ENCODE measurements at regions not wholly inside any gene's neighbourhood (a gene's known extent, or its start where the extent isn't known, plus 50 kb on each side); places are given as distances from the start of the nearest gene placed in this dataset.

- H2AFZ ChIP-seq, result no peak overlapping the region
- DNase-seq (ENCODE audit: low spot score), result no peak
- no peak overlapping the region for H3K27ac ChIP-seq
- WGBS (ENCODE audit: low lambda C conversion rate, missing lambda C conversion rate), result 76% methylated on average over 5 of the region's 5 CpGs
- H3K4me1 ChIP-seq (ENCODE audit: insufficient read depth), result peaks cover 3% of the 10 kb centered on the region
- no peak overlapping the region for H3K4me2 ChIP-seq
- no peaks in the 10 kb centered on the region for H3K27me3 ChIP-seq
- no peak overlapping the region for H3K4me3 ChIP-seq
- H3K36me3 ChIP-seq (replicated peaks; ENCODE audit: insufficient read depth, low read depth), result no peaks in the 10 kb centered on the region
- no peaks in the 10 kb centered on the region for H3K79me2 ChIP-seq
- H3K9me3 ChIP-seq (ENCODE audit: low read depth), result no peaks in the 10 kb centered on the region
- no peaks in the 10 kb centered on the region for H3K9me2 ChIP-seq (replicated peaks; ENCODE audit: insufficient read depth)
- no peaks in the 10 kb centered on the region for H4K20me1 ChIP-seq (ENCODE audit: insufficient read depth, poor library complexity, severe bottlenecking)
- TF ChIP-seq, protein P1, sequence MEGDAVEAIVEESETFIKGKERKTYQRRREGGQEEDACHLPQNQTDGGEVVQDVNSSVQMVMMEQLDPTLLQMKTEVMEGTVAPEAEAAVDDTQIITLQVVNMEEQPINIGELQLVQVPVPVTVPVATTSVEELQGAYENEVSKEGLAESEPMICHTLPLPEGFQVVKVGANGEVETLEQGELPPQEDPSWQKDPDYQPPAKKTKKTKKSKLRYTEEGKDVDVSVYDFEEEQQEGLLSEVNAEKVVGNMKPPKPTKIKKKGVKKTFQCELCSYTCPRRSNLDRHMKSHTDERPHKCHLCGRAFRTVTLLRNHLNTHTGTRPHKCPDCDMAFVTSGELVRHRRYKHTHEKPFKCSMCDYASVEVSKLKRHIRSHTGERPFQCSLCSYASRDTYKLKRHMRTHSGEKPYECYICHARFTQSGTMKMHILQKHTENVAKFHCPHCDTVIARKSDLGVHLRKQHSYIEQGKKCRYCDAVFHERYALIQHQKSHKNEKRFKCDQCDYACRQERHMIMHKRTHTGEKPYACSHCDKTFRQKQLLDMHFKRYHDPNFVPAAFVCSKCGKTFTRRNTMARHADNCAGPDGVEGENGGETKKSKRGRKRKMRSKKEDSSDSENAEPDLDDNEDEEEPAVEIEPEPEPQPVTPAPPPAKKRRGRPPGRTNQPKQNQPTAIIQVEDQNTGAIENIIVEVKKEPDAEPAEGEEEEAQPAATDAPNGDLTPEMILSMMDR (IDR thresholded peaks at IDR 0.05; ENCODE audit: poor library complexity), result no peak
- TF ChIP-seq EZH2 (IDR thresholded peaks at IDR 0.05; ENCODE audit: borderline replicate concordance), result no peak
- no peak for TF ChIP-seq EZH2phosphoT487 (IDR thresholded peaks at IDR 0.05; ENCODE audit: low read depth, severe bottlenecking, unreplicated experiment)
Measured at GRCh38 chr18:67080601-67081000, 435.9 kb downstream of the DSEL start.

- no peak overlapping the region for H2AFZ ChIP-seq
- H3K36me3 ChIP-seq (replicated peaks; ENCODE audit: insufficient read depth, low read depth), result no peaks in the 10 kb centered on the region
- H3K27me3 ChIP-seq, result no peaks in the 10 kb centered on the region
- no peaks in the 10 kb centered on the region for H3K79me2 ChIP-seq
- no peak overlapping the region for H3K4me2 ChIP-seq
- DNase-seq (ENCODE audit: low spot score), result peak; percentile 48
- H3K9me2 ChIP-seq (replicated peaks; ENCODE audit: insufficient read depth), result no peaks in the 10 kb centered on the region
- no peaks in the 10 kb centered on the region for H3K9me3 ChIP-seq (ENCODE audit: low read depth)
- no peaks in the 10 kb centered on the region for H4K20me1 ChIP-seq (ENCODE audit: insufficient read depth, poor library complexity, severe bottlenecking)
- no peak for TF ChIP-seq EZH2 (IDR thresholded peaks at IDR 0.05; ENCODE audit: borderline replicate concordance)
- 57% methylated on average over 4 of the region's 4 CpGs for WGBS (ENCODE audit: low lambda C conversion rate, missing lambda C conversion rate)
- no peak overlapping the region for H3K4me3 ChIP-seq
- H3K4me1 ChIP-seq (ENCODE audit: insufficient read depth), result peaks cover 3% of the 10 kb centered on the region
- H3K27ac ChIP-seq, result no peak overlapping the region
Measured at GRCh38 chr18:67074309-67074708, 442.2 kb downstream of the DSEL start.

DNA sequence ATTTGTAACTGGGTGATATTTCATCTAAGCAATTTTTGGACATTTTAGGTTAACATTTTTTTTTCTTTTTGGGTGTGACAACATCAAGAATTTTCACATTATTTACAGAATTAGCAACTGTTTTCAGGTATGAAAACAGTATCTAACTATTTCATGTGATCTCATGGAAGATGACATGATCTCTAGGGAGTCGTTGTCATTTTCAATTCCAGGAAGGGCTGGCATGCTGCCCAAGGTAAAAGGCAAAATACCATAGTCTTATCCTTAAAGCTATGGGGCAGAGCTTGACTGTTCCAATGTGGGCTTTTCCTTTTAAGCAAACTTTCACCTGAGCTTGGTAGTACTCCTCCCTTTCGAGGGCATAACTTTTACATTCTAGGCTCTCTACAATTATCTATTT is 443.7 kb downstream of the DSEL start:
- TF ChIP-seq, protein P1 (IDR thresholded peaks at IDR 0.05; ENCODE audit: poor library complexity), result no peak
- no peak for TF ChIP-seq EZH2phosphoT487 (IDR thresholded peaks at IDR 0.05; ENCODE audit: low read depth, severe bottlenecking, unreplicated experiment)
- no peak for TF ChIP-seq EZH2 (IDR thresholded peaks at IDR 0.05; ENCODE audit: borderline replicate concordance)
- DNase-seq (ENCODE audit: low spot score), result peak; percentile 10
- H3K9me2 ChIP-seq (replicated peaks; ENCODE audit: insufficient read depth), result no peaks in the 10 kb centered on the region
- no peak overlapping the region for H3K4me2 ChIP-seq
- WGBS (ENCODE audit: low lambda C conversion rate, missing lambda C conversion rate), result 80% methylated on average over 2 of the region's 2 CpGs
- H3K27ac ChIP-seq, result no peak overlapping the region
- no peaks in the 10 kb centered on the region for H3K27me3 ChIP-seq
- H3K4me3 ChIP-seq, result no peak overlapping the region
- peaks cover 2% of the 10 kb centered on the region for H3K4me1 ChIP-seq (ENCODE audit: insufficient read depth)
- H4K20me1 ChIP-seq (ENCODE audit: insufficient read depth, poor library complexity, severe bottlenecking), result no peaks in the 10 kb centered on the region
- H3K79me2 ChIP-seq, result no peaks in the 10 kb centered on the region
- H3K9me3 ChIP-seq (ENCODE audit: low read depth), result no peaks in the 10 kb centered on the region
- no peak overlapping the region for H2AFZ ChIP-seq
- no peaks in the 10 kb centered on the region for H3K36me3 ChIP-seq (replicated peaks; ENCODE audit: insufficient read depth, low read depth)

GRCh38 chr18:67068608-67069007 is 447.9 kb downstream of the DSEL start:
- Histone ChIP-seq H3K27me3 (no peaks in the 10 kb centered on the region), H3K27ac (no peak overlapping the region), H2AFZ (no peak overlapping the region), H3K4me1 (ENCODE audit: insufficient read depth) (no peaks in the 10 kb centered on the region), H3K36me3 (replicated peaks; ENCODE audit: insufficient read depth, low read depth) (no peaks in the 10 kb centered on the region), H3K9me3 (ENCODE audit: low read depth) (no peaks in the 10 kb centered on the region), H3K79me2 (no peaks in the 10 kb centered on the region), H3K4me2 (no peak overlapping the region), H4K20me1 (ENCODE audit: insufficient read depth, poor library complexity, severe bottlenecking) (peaks cover 5% of the 10 kb centered on the region), H3K9me2 (replicated peaks; ENCODE audit: insufficient read depth) (no peaks in the 10 kb centered on the region), H3K4me3 (no peak overlapping the region)
- TF ChIP-seq EZH2 (IDR thresholded peaks at IDR 0.05; ENCODE audit: borderline replicate concordance), result no peak
- no peak for TF ChIP-seq EZH2phosphoT487 (IDR thresholded peaks at IDR 0.05; ENCODE audit: low read depth, severe bottlenecking, unreplicated experiment)
- TF ChIP-seq, protein P1 (IDR thresholded peaks at IDR 0.05; ENCODE audit: poor library complexity), result no peak
- 66% methylated on average over 2 of the region's 2 CpGs for WGBS (ENCODE audit: low lambda C conversion rate, missing lambda C conversion rate)
- DNase-seq (ENCODE audit: low spot score), result no peak

All from hepatocyte (in vitro differentiated cells).